Thyroid gland (tissue), 4 donors: ENCODE measurements at regions not wholly inside any gene's neighbourhood (a gene's known extent, or its start where the extent isn't known, plus 50 kb on each side); places are given as distances from the start of the nearest gene placed in this dataset.

Experiments used
- DNase-seq, 2 donors: peaks; one replicate each; pipeline ENCODE4 v3.0.0-alpha.2; 2019
- H3K27ac ChIP-seq, 3 donors: fragments of 200-600 bp; sonication (generic); 1 replicate in 2 of 3; 2 replicates in 1 of 3; pipeline ENCODE4 v1.5.1; 2016 to 2019; ENCODE audit warnings: mild to moderate bottlenecking in 1 of 3, moderate library complexity in 1 of 3
- H3K27me3 ChIP-seq: fragments of 200-600 bp; sonication (generic); one replicate; pipeline ENCODE4 v1.5.1; 2019
- H3K36me3 ChIP-seq, 2 donors: fragments of 200-600 bp; sonication (generic); one replicate each; pipeline ENCODE4 v1.5.1; 2016 to 2019
- H3K4me1 ChIP-seq, 2 donors: fragments of 200-600 bp; sonication (generic); one replicate each; pipeline ENCODE4 v1.5.1; 2017 to 2019
- H3K4me3 ChIP-seq, 3 donors: fragments of 200-600 bp; sonication (generic); replicated peaks in 1 of 3; 1 replicate in 2 of 3; 2 replicates in 1 of 3; pipeline ENCODE4 v1.5.1; 2016; ENCODE audit warnings: mild to moderate bottlenecking in 1 of 3
- H3K9me3 ChIP-seq: fragments of 200-600 bp; sonication (generic); one replicate; pipeline ENCODE4 v1.5.1; 2017
- POLR2A ChIP-seq, 2 donors: fragments of 450-650 bp; IDR thresholded peaks; one replicate each; pipeline ENCODE4 v1.6.1; 2017; ENCODE audit warnings: antibody characterized with exemption in 2 of 2, mild to moderate bottlenecking in 2 of 2, moderate library complexity in 1 of 2
- WGBS, 2 donors: methylation state at CpG; one replicate each; pipeline ENCODE4 v1.1.5; 2017; 5-methylcytosine and 5-hydroxymethylcytosine counted together
- intact Hi-C: fragments of 100-400 bp; cut with DNase I; formaldehyde crosslinking; loops from one replicate; pipeline ENCODE4 v1.15.1; 2023
- TF ChIP-seq, protein P1 (sequence below), 6 experiments: fragments of 200-600 bp in 3 of 6; fragments of 450-650 bp in 3 of 6; sonication (generic) in 3 of 6; IDR thresholded peaks; one replicate each; pipeline ENCODE4 v1.5.1; 2016 to 2019; ENCODE audit warnings: antibody characterized with exemption in 6 of 6, mild to moderate bottlenecking in 2 of 6, inconsistent platforms in 1 of 6, moderate library complexity in 1 of 6

DNA sequence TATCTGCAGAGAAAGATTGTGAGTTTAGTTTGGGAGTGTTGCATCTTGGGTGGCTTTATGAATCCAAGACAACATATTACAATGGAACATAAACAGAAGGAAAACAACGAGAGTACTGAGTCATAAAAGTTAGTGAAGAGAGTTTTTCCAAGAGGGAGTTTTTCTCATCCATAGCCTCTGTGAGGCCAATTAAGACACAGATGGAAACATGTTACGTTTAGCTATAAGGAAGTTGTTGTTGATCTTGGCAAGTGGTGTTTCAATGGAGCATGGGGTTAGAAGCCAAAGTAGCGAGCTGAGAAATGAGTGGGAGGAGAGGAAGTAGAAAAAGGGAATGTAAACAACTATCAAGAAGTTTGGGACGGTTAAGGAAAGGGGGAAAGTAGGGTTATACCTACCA, 53.3 kb upstream of the SPATA31D4 start:
- Histone ChIP-seq H3K4me1 (no peaks in the 10 kb centered on the region), H3K4me3 (no peak overlapping the region), H3K27me3 (no peaks in the 10 kb centered on the region), H3K9me3 (no peaks in the 10 kb centered on the region), H3K36me3 (no peaks in the 10 kb centered on the region), H3K27ac (no peak overlapping the region)
- no peak for DNase-seq
- TF ChIP-seq POLR2A (IDR thresholded peaks at IDR 0.05) = no peak
- TF ChIP-seq, protein P1, sequence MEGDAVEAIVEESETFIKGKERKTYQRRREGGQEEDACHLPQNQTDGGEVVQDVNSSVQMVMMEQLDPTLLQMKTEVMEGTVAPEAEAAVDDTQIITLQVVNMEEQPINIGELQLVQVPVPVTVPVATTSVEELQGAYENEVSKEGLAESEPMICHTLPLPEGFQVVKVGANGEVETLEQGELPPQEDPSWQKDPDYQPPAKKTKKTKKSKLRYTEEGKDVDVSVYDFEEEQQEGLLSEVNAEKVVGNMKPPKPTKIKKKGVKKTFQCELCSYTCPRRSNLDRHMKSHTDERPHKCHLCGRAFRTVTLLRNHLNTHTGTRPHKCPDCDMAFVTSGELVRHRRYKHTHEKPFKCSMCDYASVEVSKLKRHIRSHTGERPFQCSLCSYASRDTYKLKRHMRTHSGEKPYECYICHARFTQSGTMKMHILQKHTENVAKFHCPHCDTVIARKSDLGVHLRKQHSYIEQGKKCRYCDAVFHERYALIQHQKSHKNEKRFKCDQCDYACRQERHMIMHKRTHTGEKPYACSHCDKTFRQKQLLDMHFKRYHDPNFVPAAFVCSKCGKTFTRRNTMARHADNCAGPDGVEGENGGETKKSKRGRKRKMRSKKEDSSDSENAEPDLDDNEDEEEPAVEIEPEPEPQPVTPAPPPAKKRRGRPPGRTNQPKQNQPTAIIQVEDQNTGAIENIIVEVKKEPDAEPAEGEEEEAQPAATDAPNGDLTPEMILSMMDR (IDR thresholded peaks at IDR 0.05) = no peak
- 30 to 39% methylated on average over 4 of the region's 4 CpGs for WGBS, 2 donors
- intact Hi-C loops = no loop called here

DNA sequence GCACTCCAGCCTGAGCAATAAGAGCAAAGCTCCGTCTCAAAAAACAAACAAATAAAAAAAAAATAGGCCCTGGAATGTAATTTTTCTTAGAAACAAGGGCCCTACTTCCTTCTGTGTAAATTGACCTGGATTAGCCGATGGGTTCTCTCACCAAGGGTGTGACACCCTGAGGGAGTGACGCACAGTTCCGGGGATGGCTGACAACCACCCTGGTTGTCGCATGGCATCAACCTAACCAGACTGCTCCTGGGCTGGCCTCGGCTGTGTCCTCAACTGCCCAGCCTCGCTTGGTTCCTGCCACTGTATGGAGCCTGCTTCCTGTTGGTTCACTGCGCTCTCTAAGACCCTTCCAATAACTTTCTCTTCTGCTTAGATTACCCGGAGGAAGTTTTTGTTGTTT, 51.2 kb upstream of the SPATA31D4 start:
- H3K4me1 ChIP-seq = no peaks in the 10 kb centered on the region
- H3K27me3 ChIP-seq = no peaks in the 10 kb centered on the region
- DNase-seq = no peak
- H3K27ac ChIP-seq = no peak overlapping the region
- 89 to 93% methylated on average over 9 of the region's 9 CpGs for WGBS, 2 donors
- TF ChIP-seq, protein P1 (IDR thresholded peaks at IDR 0.05) = no peak
- TF ChIP-seq POLR2A (IDR thresholded peaks at IDR 0.05) = no peak
- no peaks in the 10 kb centered on the region for H3K9me3 ChIP-seq
- no peaks in the 10 kb centered on the region for H3K36me3 ChIP-seq
- no peak overlapping the region for H3K4me3 ChIP-seq
- intact Hi-C loops = no loop called here
